ENCODE measurements at regions not wholly inside any gene's neighbourhood (a gene's known extent, or its start where the extent isn't known, plus 50 kb on each side); places are given as distances from the start of the nearest gene placed in this dataset.

GRCh38 chr12:60262378-60262777, 666.5 kb downstream of the SLC16A7 start:
- TF ChIP-seq CTCF (IDR thresholded peaks at IDR 0.05; ENCODE audit: poor library complexity), result no peak
- TF ChIP-seq EZH2 (IDR thresholded peaks at IDR 0.05; ENCODE audit: borderline replicate concordance), result no peak
- TF ChIP-seq EZH2phosphoT487 (IDR thresholded peaks at IDR 0.05; ENCODE audit: low read depth, severe bottlenecking, unreplicated experiment), result no peak
- peaks cover 9% of the 10 kb centered on the region for H3K4me1 ChIP-seq (ENCODE audit: insufficient read depth)
- no peak for DNase-seq (ENCODE audit: low spot score)
- no peak overlapping the region for H2AFZ ChIP-seq
- WGBS (ENCODE audit: low lambda C conversion rate, missing lambda C conversion rate), result 79% methylated on average over 4 of the region's 4 CpGs
- no peaks in the 10 kb centered on the region for H3K79me2 ChIP-seq
- no peaks in the 10 kb centered on the region for H4K20me1 ChIP-seq (ENCODE audit: insufficient read depth, poor library complexity, severe bottlenecking)
- no peak overlapping the region for H3K27ac ChIP-seq
- H3K9me2 ChIP-seq (replicated peaks; ENCODE audit: insufficient read depth), result no peaks in the 10 kb centered on the region
- no peak overlapping the region for H3K4me2 ChIP-seq
- H3K27me3 ChIP-seq, result no peaks in the 10 kb centered on the region
- H3K9me3 ChIP-seq (ENCODE audit: low read depth), result no peaks in the 10 kb centered on the region
- H3K4me3 ChIP-seq, result no peak overlapping the region
- H3K36me3 ChIP-seq (replicated peaks; ENCODE audit: insufficient read depth, low read depth), result no peaks in the 10 kb centered on the region

- Histone ChIP-seq H3K79me2 (no peaks in the 10 kb centered on the region), H3K4me1 (ENCODE audit: insufficient read depth) (peaks cover 9% of the 10 kb centered on the region), H3K4me3 (no peak overlapping the region), H3K27me3 (no peaks in the 10 kb centered on the region), H3K36me3 (replicated peaks; ENCODE audit: insufficient read depth, low read depth) (no peaks in the 10 kb centered on the region), H3K9me2 (replicated peaks; ENCODE audit: insufficient read depth) (no peaks in the 10 kb centered on the region), H4K20me1 (ENCODE audit: insufficient read depth, poor library complexity, severe bottlenecking) (no peaks in the 10 kb centered on the region), H2AFZ (no peak overlapping the region), H3K9me3 (ENCODE audit: low read depth) (no peaks in the 10 kb centered on the region), H3K27ac (no peak overlapping the region), H3K4me2 (no peak overlapping the region)
- no peak for DNase-seq (ENCODE audit: low spot score)
- TF ChIP-seq CTCF (IDR thresholded peaks at IDR 0.05; ENCODE audit: poor library complexity), result no peak
- TF ChIP-seq EZH2 (IDR thresholded peaks at IDR 0.05; ENCODE audit: borderline replicate concordance), result no peak
- no peak for TF ChIP-seq EZH2phosphoT487 (IDR thresholded peaks at IDR 0.05; ENCODE audit: low read depth, severe bottlenecking, unreplicated experiment)
Observed at GRCh38 chr12:60263161-60263560, 667.3 kb downstream of the SLC16A7 start.

- no peak for DNase-seq (ENCODE audit: low spot score)
- 92% methylated on average over 2 of the region's 2 CpGs for WGBS (ENCODE audit: low lambda C conversion rate, missing lambda C conversion rate)
- no peaks in the 10 kb centered on the region for H3K9me2 ChIP-seq (replicated peaks; ENCODE audit: insufficient read depth)
- no peaks in the 10 kb centered on the region for H3K9me3 ChIP-seq (ENCODE audit: low read depth)
- no peak overlapping the region for H3K4me2 ChIP-seq
- H2AFZ ChIP-seq, result no peak overlapping the region
- H3K4me3 ChIP-seq, result no peak overlapping the region
- TF ChIP-seq CTCF (IDR thresholded peaks at IDR 0.05; ENCODE audit: poor library complexity) (no peak), EZH2 (IDR thresholded peaks at IDR 0.05; ENCODE audit: borderline replicate concordance) (no peak), EZH2phosphoT487 (IDR thresholded peaks at IDR 0.05; ENCODE audit: low read depth, severe bottlenecking, unreplicated experiment) (no peak)
- no peaks in the 10 kb centered on the region for H3K36me3 ChIP-seq (replicated peaks; ENCODE audit: insufficient read depth, low read depth)
- H3K27ac ChIP-seq, result no peak overlapping the region
- H4K20me1 ChIP-seq (ENCODE audit: insufficient read depth, poor library complexity, severe bottlenecking), result no peaks in the 10 kb centered on the region
- H3K27me3 ChIP-seq, result no peaks in the 10 kb centered on the region
- H3K4me1 ChIP-seq (ENCODE audit: insufficient read depth), result peaks cover 9% of the 10 kb centered on the region
- no peaks in the 10 kb centered on the region for H3K79me2 ChIP-seq
Observed at GRCh38 chr12:60263836-60264493, 668.1 kb downstream of the SLC16A7 start.

Measured in hepatocyte (in vitro differentiated cells).